ENCODE measurements at regions not wholly inside any gene's neighbourhood (a gene's known extent, or its start where the extent isn't known, plus 50 kb on each side); places are given as distances from the start of the nearest gene placed in this dataset.

DNA sequence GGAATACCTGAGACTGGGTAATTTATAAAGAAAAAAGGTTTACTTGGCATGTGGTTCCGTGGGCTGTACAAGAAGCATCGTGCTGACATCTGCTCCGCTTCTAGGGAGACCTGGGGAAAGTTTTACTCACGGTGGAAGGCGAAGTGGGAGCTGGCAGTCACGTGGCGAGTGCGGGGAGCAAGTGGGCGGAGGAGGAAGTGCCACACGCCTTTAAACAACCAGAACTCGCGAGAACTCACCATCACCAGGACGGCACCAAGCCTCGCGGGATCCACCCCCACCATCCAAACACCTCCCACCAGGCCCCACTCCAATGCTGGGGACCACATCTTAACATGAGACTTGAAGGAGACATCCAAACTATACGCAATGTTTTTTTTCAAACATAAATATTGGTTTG, 406.2 kb upstream of the IRX4 start:
- TF ChIP-seq, protein P1, sequence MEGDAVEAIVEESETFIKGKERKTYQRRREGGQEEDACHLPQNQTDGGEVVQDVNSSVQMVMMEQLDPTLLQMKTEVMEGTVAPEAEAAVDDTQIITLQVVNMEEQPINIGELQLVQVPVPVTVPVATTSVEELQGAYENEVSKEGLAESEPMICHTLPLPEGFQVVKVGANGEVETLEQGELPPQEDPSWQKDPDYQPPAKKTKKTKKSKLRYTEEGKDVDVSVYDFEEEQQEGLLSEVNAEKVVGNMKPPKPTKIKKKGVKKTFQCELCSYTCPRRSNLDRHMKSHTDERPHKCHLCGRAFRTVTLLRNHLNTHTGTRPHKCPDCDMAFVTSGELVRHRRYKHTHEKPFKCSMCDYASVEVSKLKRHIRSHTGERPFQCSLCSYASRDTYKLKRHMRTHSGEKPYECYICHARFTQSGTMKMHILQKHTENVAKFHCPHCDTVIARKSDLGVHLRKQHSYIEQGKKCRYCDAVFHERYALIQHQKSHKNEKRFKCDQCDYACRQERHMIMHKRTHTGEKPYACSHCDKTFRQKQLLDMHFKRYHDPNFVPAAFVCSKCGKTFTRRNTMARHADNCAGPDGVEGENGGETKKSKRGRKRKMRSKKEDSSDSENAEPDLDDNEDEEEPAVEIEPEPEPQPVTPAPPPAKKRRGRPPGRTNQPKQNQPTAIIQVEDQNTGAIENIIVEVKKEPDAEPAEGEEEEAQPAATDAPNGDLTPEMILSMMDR (IDR thresholded peaks at IDR 0.05), result no peak
- Histone ChIP-seq H3K27ac (no peak overlapping the region), H3K36me3 (no peaks in the 10 kb centered on the region), H3K9me3 (no peaks in the 10 kb centered on the region), H3K4me1 (ENCODE audit: control insufficient read depth in 1 of 2, low read depth in 2 of 2) (no peaks in the 10 kb centered on the region), H3K27me3 (replicated peaks; ENCODE audit: insufficient read depth) (no peaks in the 10 kb centered on the region), H3K4me3 (no peak overlapping the region)
- DNase-seq (ENCODE audit: low spot score) (no peak), ATAC-seq (ENCODE audit: insufficient number of reproducible peaks, low FRiP score, low read depth) (no peak)

DNA sequence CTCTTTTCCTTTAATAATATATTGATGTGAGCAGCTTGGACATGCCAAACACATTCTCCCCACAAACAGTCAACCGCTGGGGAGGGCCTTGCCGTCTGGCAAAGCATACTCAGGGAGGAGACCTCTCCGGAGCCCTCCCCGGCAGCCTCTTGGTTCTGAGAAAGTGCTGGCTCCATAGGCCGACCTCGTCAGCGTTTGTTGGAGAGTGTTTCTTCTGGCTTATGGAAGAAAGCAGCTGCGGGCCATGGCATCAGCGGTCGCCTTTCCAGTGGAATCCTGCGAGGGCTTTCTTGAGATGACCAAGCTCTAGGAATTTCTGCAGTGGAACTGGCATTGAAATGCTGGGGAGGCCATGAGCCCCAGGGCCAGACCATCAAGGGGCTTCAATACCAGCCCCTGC, 405.7 kb upstream of the IRX4 start:
- ATAC-seq (ENCODE audit: insufficient number of reproducible peaks, low FRiP score, low read depth), result no peak
- no peaks in the 10 kb centered on the region for H3K36me3 ChIP-seq
- TF ChIP-seq, protein P1 (IDR thresholded peaks at IDR 0.05), result no peak
- no peak overlapping the region for H3K4me3 ChIP-seq
- H3K4me1 ChIP-seq (ENCODE audit: control insufficient read depth in 1 of 2, low read depth in 2 of 2), result no peaks in the 10 kb centered on the region
- no peaks in the 10 kb centered on the region for H3K27me3 ChIP-seq (replicated peaks; ENCODE audit: insufficient read depth)
- no peak for DNase-seq (ENCODE audit: low spot score)
- H3K27ac ChIP-seq, result no peak overlapping the region
- H3K9me3 ChIP-seq, result no peaks in the 10 kb centered on the region

DNA sequence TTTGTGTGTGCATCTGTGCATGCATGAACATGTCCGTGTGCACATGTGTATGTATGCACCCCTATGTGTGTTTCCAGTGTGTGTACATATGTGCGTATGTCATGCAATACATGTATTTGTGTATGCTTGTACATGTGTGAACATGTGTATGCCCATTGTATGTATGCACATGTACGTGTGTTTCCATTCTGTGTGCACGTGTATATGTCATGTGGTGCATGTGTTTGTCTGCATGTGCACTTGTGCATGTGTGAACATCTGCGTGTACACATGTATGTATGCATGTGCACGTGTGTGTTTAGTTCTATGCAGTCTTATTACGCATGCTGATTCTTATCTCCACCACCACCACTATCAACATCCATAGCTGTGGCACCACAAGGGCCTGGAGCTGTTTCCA, 403.5 kb upstream of the IRX4 start:
- no peak for ATAC-seq (ENCODE audit: insufficient number of reproducible peaks, low FRiP score, low read depth)
- Histone ChIP-seq H3K36me3 (no peaks in the 10 kb centered on the region), H3K4me3 (no peak overlapping the region), H3K4me1 (ENCODE audit: control insufficient read depth in 1 of 2, low read depth in 2 of 2) (no peaks in the 10 kb centered on the region), H3K9me3 (no peaks in the 10 kb centered on the region), H3K27me3 (replicated peaks; ENCODE audit: insufficient read depth) (no peaks in the 10 kb centered on the region), H3K27ac (no peak overlapping the region)
- TF ChIP-seq, protein P1 (IDR thresholded peaks at IDR 0.05), result no peak
- DNase-seq (ENCODE audit: low spot score), result no peak

DNA sequence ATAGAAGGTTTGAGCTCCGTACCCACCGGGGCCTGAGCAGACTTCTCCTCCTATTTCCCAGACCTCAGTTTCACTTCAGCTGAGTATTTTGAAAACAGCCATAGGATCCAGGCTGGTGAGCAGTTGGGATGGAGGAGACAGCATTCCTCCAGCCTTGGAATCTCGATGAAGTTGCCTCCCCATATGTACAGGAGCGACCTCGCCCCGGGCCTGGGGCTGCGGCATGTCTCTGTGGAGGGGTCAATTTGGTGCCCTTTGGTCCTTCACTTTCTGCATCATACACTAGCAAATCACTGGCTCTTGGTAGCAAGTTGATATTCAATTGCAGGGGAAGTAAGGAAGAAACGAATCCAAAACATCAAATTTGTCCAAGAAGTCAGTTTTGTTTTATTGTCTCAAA, 402.0 kb upstream of the IRX4 start:
- TF ChIP-seq, protein P1 (IDR thresholded peaks at IDR 0.05), result no peak
- H3K36me3 ChIP-seq, result no peaks in the 10 kb centered on the region
- H3K4me3 ChIP-seq, result no peak overlapping the region
- no peaks in the 10 kb centered on the region for H3K9me3 ChIP-seq
- no peak for DNase-seq (ENCODE audit: low spot score)
- no peak overlapping the region for H3K27ac ChIP-seq
- no peaks in the 10 kb centered on the region for H3K27me3 ChIP-seq (replicated peaks; ENCODE audit: insufficient read depth)
- ATAC-seq (ENCODE audit: insufficient number of reproducible peaks, low FRiP score, low read depth), result no peak
- no peaks in the 10 kb centered on the region for H3K4me1 ChIP-seq (ENCODE audit: control insufficient read depth in 1 of 2, low read depth in 2 of 2)

DNA sequence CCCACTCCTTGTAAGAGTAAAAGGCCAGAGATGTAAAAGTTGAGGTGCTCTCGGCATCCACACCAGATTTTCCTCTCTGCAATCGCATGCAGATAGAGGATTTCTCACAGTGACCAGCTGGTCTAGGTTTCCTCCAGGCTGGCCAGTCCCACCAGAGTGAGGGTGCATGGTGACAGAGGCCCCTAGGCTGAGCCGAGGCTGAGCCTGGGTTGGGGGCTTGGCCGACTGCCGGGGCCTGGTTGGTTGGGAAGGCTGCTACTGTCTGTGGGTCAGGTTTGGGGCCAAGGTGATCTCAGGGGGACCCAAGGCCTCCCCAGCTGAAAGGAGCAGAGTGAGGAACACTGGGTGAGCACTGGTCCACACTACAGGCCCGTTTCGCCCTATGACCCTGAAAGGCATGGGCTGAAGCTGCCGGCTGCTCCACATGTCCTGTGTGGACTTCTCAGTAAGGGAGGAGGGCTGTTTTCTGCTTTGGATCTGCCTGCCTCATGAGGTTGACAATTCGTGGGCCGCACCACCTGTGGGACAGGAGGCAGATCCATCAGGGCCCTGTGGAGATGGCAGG, 400.8 kb upstream of the IRX4 start:
- Histone ChIP-seq H3K4me3 (no peak overlapping the region), H3K27ac (no peak overlapping the region), H3K36me3 (no peaks in the 10 kb centered on the region), H3K27me3 (replicated peaks; ENCODE audit: insufficient read depth) (no peaks in the 10 kb centered on the region), H3K4me1 (ENCODE audit: control insufficient read depth in 1 of 2, low read depth in 2 of 2) (no peaks in the 10 kb centered on the region), H3K9me3 (no peaks in the 10 kb centered on the region)
- no peak for DNase-seq (ENCODE audit: low spot score)
- TF ChIP-seq, protein P1 (IDR thresholded peaks at IDR 0.05), result no peak
- ATAC-seq (ENCODE audit: insufficient number of reproducible peaks, low FRiP score, low read depth), result no peak
